ENCODE measurements at regions not wholly inside any gene's neighbourhood (a gene's known extent, or its start where the extent isn't known, plus 50 kb on each side); places are given as distances from the start of the nearest gene placed in this dataset.

DNA sequence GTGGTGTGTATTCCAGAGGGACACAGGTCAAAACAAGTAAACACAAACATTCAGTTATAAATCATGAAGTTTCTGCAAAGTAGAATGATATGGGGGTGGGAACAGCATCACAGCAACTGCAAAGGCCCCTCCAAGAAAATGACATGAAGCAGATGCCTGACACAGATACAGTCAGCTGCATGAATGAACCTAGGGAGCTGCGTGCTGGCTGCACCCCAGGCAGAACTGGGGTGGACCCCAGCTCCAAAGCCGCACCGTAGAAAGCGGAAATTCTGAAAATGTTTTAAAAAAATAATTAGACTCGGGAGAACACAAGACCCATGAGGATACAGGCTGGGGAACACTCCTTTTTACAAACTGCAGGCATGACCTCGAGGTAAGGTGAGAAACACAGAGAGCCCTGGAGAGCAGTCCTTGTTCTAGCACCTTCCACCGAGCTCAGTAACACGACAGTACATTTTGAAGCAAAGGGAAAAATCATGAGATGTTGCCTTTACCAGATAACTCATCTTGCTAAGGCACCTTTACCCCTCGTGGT, 323.8 kb downstream of the SOX9 start:
- TF ChIP-seq POLR2AphosphoS5 (IDR thresholded peaks at IDR 0.05; ENCODE audit: low read depth, low read length): no peak
- no peak for TF ChIP-seq TAF1 (IDR thresholded peaks at IDR 0.05; ENCODE audit: borderline replicate concordance, insufficient read depth, low read length)
- TF ChIP-seq SIN3A (IDR thresholded peaks at IDR 0.05; ENCODE audit: borderline replicate concordance, insufficient read depth, low read length): no peak
- TF ChIP-seq, protein P1, sequence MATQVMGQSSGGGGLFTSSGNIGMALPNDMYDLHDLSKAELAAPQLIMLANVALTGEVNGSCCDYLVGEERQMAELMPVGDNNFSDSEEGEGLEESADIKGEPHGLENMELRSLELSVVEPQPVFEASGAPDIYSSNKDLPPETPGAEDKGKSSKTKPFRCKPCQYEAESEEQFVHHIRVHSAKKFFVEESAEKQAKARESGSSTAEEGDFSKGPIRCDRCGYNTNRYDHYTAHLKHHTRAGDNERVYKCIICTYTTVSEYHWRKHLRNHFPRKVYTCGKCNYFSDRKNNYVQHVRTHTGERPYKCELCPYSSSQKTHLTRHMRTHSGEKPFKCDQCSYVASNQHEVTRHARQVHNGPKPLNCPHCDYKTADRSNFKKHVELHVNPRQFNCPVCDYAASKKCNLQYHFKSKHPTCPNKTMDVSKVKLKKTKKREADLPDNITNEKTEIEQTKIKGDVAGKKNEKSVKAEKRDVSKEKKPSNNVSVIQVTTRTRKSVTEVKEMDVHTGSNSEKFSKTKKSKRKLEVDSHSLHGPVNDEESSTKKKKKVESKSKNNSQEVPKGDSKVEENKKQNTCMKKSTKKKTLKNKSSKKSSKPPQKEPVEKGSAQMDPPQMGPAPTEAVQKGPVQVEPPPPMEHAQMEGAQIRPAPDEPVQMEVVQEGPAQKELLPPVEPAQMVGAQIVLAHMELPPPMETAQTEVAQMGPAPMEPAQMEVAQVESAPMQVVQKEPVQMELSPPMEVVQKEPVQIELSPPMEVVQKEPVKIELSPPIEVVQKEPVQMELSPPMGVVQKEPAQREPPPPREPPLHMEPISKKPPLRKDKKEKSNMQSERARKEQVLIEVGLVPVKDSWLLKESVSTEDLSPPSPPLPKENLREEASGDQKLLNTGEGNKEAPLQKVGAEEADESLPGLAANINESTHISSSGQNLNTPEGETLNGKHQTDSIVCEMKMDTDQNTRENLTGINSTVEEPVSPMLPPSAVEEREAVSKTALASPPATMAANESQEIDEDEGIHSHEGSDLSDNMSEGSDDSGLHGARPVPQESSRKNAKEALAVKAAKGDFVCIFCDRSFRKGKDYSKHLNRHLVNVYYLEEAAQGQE (IDR thresholded peaks at IDR 0.05; ENCODE audit: insufficient read depth in 1 of 2, low read depth in 2 of 2, low read length in 2 of 2): no peak
- TF ChIP-seq FOXP2 (optimal IDR thresholded peaks at IDR 0.05; ENCODE audit: borderline replicate concordance, extremely low read depth, extremely low read length, insufficient read depth): no peak

GRCh38 chr17:72445055-72445991, 324.5 kb downstream of the SOX9 start:
- TF ChIP-seq POLR2AphosphoS5 (IDR thresholded peaks at IDR 0.05; ENCODE audit: low read depth, low read length): no peak
- no peak for TF ChIP-seq TAF1 (IDR thresholded peaks at IDR 0.05; ENCODE audit: borderline replicate concordance, insufficient read depth, low read length)
- TF ChIP-seq, protein P1 (IDR thresholded peaks at IDR 0.05; ENCODE audit: insufficient read depth in 1 of 2, low read depth in 2 of 2, low read length in 2 of 2): no peak
- TF ChIP-seq SIN3A (IDR thresholded peaks at IDR 0.05; ENCODE audit: borderline replicate concordance, insufficient read depth, low read length): no peak
- no peak for TF ChIP-seq FOXP2 (optimal IDR thresholded peaks at IDR 0.05; ENCODE audit: borderline replicate concordance, extremely low read depth, extremely low read length, insufficient read depth)

DNA sequence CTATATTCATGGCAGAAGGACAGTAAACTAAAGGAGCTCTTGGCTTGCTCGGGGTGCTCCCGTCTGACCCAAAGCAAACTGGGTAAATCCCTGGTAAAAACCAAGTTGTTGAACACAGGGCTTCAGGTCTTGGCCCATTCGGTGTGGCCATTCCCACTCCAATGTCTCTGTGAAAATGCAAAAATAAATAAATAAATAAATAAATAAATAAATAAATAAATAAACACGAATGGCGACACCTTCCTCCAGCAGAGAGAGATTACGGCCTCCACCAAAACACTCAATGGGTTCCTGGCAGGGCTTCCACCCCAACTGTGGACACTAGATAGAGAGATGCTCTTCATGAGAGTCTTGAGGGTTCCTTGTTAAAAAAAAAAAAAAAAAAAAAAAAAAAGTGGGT, 325.3 kb downstream of the SOX9 start:
- no peak for TF ChIP-seq SIN3A (IDR thresholded peaks at IDR 0.05; ENCODE audit: borderline replicate concordance, insufficient read depth, low read length)
- TF ChIP-seq, protein P1 (IDR thresholded peaks at IDR 0.05; ENCODE audit: insufficient read depth in 1 of 2, low read depth in 2 of 2, low read length in 2 of 2): no peak
- TF ChIP-seq FOXP2 (optimal IDR thresholded peaks at IDR 0.05; ENCODE audit: borderline replicate concordance, extremely low read depth, extremely low read length, insufficient read depth): no peak
- no peak for TF ChIP-seq TAF1 (IDR thresholded peaks at IDR 0.05; ENCODE audit: borderline replicate concordance, insufficient read depth, low read length)
- no peak for TF ChIP-seq POLR2AphosphoS5 (IDR thresholded peaks at IDR 0.05; ENCODE audit: low read depth, low read length)

DNA sequence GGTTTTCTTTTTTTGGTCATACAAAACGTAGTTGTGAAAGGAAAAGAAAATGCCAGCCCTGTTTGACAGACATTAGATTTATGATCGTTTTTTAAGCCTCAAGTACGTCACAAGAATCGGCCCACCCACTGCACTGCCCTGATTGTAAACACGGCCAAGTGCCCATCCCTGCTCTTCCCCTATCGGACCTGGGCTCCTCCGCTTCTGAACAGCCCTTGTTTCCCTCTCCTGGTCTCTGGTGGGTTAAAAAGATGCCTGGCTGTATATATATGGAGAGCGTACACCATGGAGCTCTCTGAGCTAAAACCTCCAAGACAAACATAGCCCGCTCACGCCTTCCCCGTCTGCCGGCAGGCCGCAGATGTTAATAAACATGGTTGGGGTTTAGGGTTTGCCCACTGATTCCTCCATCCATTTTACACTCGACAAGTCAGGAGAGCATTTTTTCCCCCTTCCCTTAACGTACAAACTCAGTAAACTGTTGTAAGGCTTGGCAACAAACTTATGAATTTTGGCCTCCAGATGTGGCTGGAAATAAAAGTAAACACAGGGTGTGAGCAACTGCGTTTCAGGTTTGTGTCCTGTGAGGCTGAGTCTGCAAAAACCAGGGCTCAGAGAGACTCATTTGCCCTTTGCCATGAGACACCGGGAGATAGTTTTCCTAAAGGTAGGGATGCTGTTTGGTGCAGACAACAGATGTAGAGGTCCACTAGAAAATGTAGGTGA, 325.9 kb downstream of the SOX9 start:
- TF ChIP-seq POLR2AphosphoS5 (IDR thresholded peaks at IDR 0.05; ENCODE audit: low read depth, low read length) (no peak), TAF1 (IDR thresholded peaks at IDR 0.05; ENCODE audit: borderline replicate concordance, insufficient read depth, low read length) (no peak), FOXP2 (optimal IDR thresholded peaks at IDR 0.05; ENCODE audit: borderline replicate concordance, extremely low read depth, extremely low read length, insufficient read depth) (no peak), SIN3A (IDR thresholded peaks at IDR 0.05; ENCODE audit: borderline replicate concordance, insufficient read depth, low read length) (no peak)
- TF ChIP-seq, protein P1 (IDR thresholded peaks at IDR 0.05; ENCODE audit: insufficient read depth in 1 of 2, low read depth in 2 of 2, low read length in 2 of 2): no peak

All from PFSK-1 (cell line).